ENCODE measurements at regions not wholly inside any gene's neighbourhood (a gene's known extent, or its start where the extent isn't known, plus 50 kb on each side); places are given as distances from the start of the nearest gene placed in this dataset.
"Not testable (repeated sequence)": the region's sequence is repeated elsewhere in the genome, so short reads cannot be mapped to it uniquely, and the experiment has no call there.

- no peak for DNase-seq
Observed at GRCh38 chr3:126292318-126293070, 64.7 kb downstream of the KLF15 start.

GRCh38 chr3:126291537-126291936, 65.7 kb downstream of the KLF15 start:
- no peak for DNase-seq

- no peak for DNase-seq
Observed at GRCh38 chr3:126291061-126291460, 66.1 kb downstream of the KLF15 start.

GRCh38 chr3:126290325-126290724, 66.9 kb downstream of the KLF15 start:
- DNase-seq, result no peak

- DNase-seq, result no peak
Observed at GRCh38 chr3:126289096-126289495, 68.1 kb downstream of the KLF15 start.

GRCh38 chr3:126288314-126288713, 68.9 kb downstream of the KLF15 start:
- no peak for DNase-seq

GRCh38 chr3:126287536-126288241, 69.5 kb downstream of the KLF15 start:
- no peak for DNase-seq

- no peak for DNase-seq
Observed at GRCh38 chr3:126287171-126287535, 70.1 kb downstream of the KLF15 start.

- no peak for DNase-seq
Observed at GRCh38 chr3:126285369-126285768, 71.8 kb downstream of the KLF15 start.

- no peak for DNase-seq
Observed at GRCh38 chr3:126284258-126284904, 72.8 kb downstream of the KLF15 start.

- not testable (repeated sequence) for DNase-seq
Observed at GRCh38 chr3:126283651-126284050, 73.6 kb downstream of the KLF15 start.

- no peak for DNase-seq
Observed at GRCh38 chr3:126279853-126280252, 77.4 kb downstream of the KLF15 start.

GRCh38 chr3:126277629-126278378, 79.4 kb downstream of the KLF15 start:
- DNase-seq, result no peak

- no peak for DNase-seq
Observed at GRCh38 chr3:126275620-126275904, 81.6 kb downstream of the KLF15 start.

- DNase-seq, result no peak
Observed at GRCh38 chr3:126274735-126275619, 82.2 kb downstream of the KLF15 start.

- no peak for DNase-seq
Observed at GRCh38 chr3:126270145-126270811, 86.9 kb downstream of the KLF15 start.

- DNase-seq, result no peak
Observed at GRCh38 chr3:126269354-126269753, 87.9 kb downstream of the KLF15 start.

GRCh38 chr3:126268866-126269265, 88.3 kb downstream of the KLF15 start:
- no peak for DNase-seq

- no peak for DNase-seq
Observed at GRCh38 chr3:126267976-126268615, 87.7 kb upstream of the ALDH1L1 start.

GRCh38 chr3:126267169-126267975, 87.0 kb upstream of the ALDH1L1 start:
- DNase-seq, result no peak

GRCh38 chr3:126266850-126267168, 86.4 kb upstream of the ALDH1L1 start:
- DNase-seq, result no peak
